Fibroblast of the aortic adventitia (primary cell): ENCODE measurements at regions not wholly inside any gene's neighbourhood (a gene's known extent, or its start where the extent isn't known, plus 50 kb on each side); places are given as distances from the start of the nearest gene placed in this dataset.

Experiments used
- DNase-seq: peaks from one replicate; pipeline ENCODE4 v3.0.0-alpha.2; 2010; ENCODE audit warnings: low read depth
- H3K4me3 ChIP-seq: 2 replicates; pipeline ENCODE4 v1.5.1; 2011; ENCODE audit warnings: low read depth, mild to moderate bottlenecking, control low read depth, low read length, moderate library complexity
- CTCF ChIP-seq: IDR thresholded peaks from 2 replicates; pipeline ENCODE4 v1.5.1; 2011; ENCODE audit warnings: mild to moderate bottlenecking, low read length, control low read depth, inconsistent platforms; ENCODE audit not compliant: insufficient read depth

- DNase-seq = no peak
- no peak for TF ChIP-seq CTCF
- no peak overlapping the region for H3K4me3 ChIP-seq
These were observed 172.5 kb upstream of the CDIN1 start for GRCh38 chr15:36406911-36407310.

- H3K4me3 ChIP-seq = no peak overlapping the region
- TF ChIP-seq CTCF = no peak
- peak; percentile 67 for DNase-seq
These were observed 171.8 kb upstream of the CDIN1 start for GRCh38 chr15:36407647-36408046.

- no peak for DNase-seq
- H3K4me3 ChIP-seq = no peak overlapping the region
- TF ChIP-seq CTCF = no peak
These were observed 169.6 kb upstream of the CDIN1 start for GRCh38 chr15:36409819-36410218.

- no peak overlapping the region for H3K4me3 ChIP-seq
- no peak for TF ChIP-seq CTCF
- no peak for DNase-seq
These were observed 164.8 kb upstream of the CDIN1 start for GRCh38 chr15:36414670-36415069.

GRCh38 chr15:36415643-36416042 lies 163.8 kb upstream of the CDIN1 start:
- TF ChIP-seq CTCF = no peak
- H3K4me3 ChIP-seq = no peak overlapping the region
- DNase-seq = peak; percentile 72

GRCh38 chr15:36422631-36423030 lies 156.8 kb upstream of the CDIN1 start:
- TF ChIP-seq CTCF = no peak
- DNase-seq = no peak
- no peak overlapping the region for H3K4me3 ChIP-seq

GRCh38 chr15:36426691-36427090 lies 152.7 kb upstream of the CDIN1 start:
- no peak for DNase-seq
- no peak overlapping the region for H3K4me3 ChIP-seq
- no peak for TF ChIP-seq CTCF
